NCI-H1105 (cell line): ENCODE measurements at regions not wholly inside any gene's neighbourhood (a gene's known extent, or its start where the extent isn't known, plus 50 kb on each side); places are given as distances from the start of the nearest gene placed in this dataset.

Source experiments
- DNase-seq: peaks from one replicate; lab custom pipeline; 2025; lab: John Stamatoyannopoulos, UW

GRCh38 chr13:85537601-85538000, 261.6 kb downstream of the SLITRK6 start:
- DNase-seq = no peak

GRCh38 chr13:85536706-85537105, 262.5 kb downstream of the SLITRK6 start:
- no peak for DNase-seq

- DNase-seq = no peak
Measured at GRCh38 chr13:85535316-85536084, 263.7 kb downstream of the SLITRK6 start.

GRCh38 chr13:85533911-85534310, 265.3 kb downstream of the SLITRK6 start:
- DNase-seq = no peak

- DNase-seq = no peak
Measured at GRCh38 chr13:85529218-85529594, 270.0 kb downstream of the SLITRK6 start.

- DNase-seq = no peak
Measured at GRCh38 chr13:85528491-85529217, 270.6 kb downstream of the SLITRK6 start.

GRCh38 chr13:85527316-85527715, 271.9 kb downstream of the SLITRK6 start:
- DNase-seq = no peak

GRCh38 chr13:85525411-85525810, 273.8 kb downstream of the SLITRK6 start:
- DNase-seq = no peak

- DNase-seq = peak; percentile 74
Measured at GRCh38 chr13:85521657-85522056, 277.6 kb downstream of the SLITRK6 start.

GRCh38 chr13:85520445-85520844, 278.8 kb downstream of the SLITRK6 start:
- DNase-seq = no peak

- DNase-seq = no peak
Measured at GRCh38 chr13:85519363-85519762, 279.9 kb downstream of the SLITRK6 start.

GRCh38 chr13:85512421-85512820, 286.8 kb downstream of the SLITRK6 start:
- no peak for DNase-seq

- DNase-seq = no peak
Measured at GRCh38 chr13:85509512-85509911, 289.7 kb downstream of the SLITRK6 start.

- no peak for DNase-seq
Measured at GRCh38 chr13:85508683-85509329, 290.4 kb downstream of the SLITRK6 start.

- no peak for DNase-seq
Measured at GRCh38 chr13:85503797-85504196, 295.4 kb downstream of the SLITRK6 start.

- DNase-seq = no peak
Measured at GRCh38 chr13:85501616-85502015, 297.6 kb downstream of the SLITRK6 start.

GRCh38 chr13:85500696-85501256, 298.4 kb downstream of the SLITRK6 start:
- DNase-seq = no peak

GRCh38 chr13:85498774-85499173, 300.4 kb downstream of the SLITRK6 start:
- DNase-seq = no peak

GRCh38 chr13:85497652-85498051, 301.6 kb downstream of the SLITRK6 start:
- DNase-seq = no peak

GRCh38 chr13:85492283-85492682, 306.9 kb downstream of the SLITRK6 start:
- no peak for DNase-seq

GRCh38 chr13:85486663-85487062, 312.6 kb downstream of the SLITRK6 start:
- DNase-seq = no peak

GRCh38 chr13:85473144-85473543, 326.1 kb downstream of the SLITRK6 start:
- no peak for DNase-seq

GRCh38 chr13:85469320-85469719, 329.9 kb downstream of the SLITRK6 start:
- DNase-seq = no peak
